ENCODE measurements at regions not wholly inside any gene's neighbourhood (a gene's known extent, or its start where the extent isn't known, plus 50 kb on each side); places are given as distances from the start of the nearest gene placed in this dataset.
"Not testable (repeated sequence)": the region's sequence is repeated elsewhere in the genome, so short reads cannot be mapped to it uniquely, and the experiment has no call there.

DNA sequence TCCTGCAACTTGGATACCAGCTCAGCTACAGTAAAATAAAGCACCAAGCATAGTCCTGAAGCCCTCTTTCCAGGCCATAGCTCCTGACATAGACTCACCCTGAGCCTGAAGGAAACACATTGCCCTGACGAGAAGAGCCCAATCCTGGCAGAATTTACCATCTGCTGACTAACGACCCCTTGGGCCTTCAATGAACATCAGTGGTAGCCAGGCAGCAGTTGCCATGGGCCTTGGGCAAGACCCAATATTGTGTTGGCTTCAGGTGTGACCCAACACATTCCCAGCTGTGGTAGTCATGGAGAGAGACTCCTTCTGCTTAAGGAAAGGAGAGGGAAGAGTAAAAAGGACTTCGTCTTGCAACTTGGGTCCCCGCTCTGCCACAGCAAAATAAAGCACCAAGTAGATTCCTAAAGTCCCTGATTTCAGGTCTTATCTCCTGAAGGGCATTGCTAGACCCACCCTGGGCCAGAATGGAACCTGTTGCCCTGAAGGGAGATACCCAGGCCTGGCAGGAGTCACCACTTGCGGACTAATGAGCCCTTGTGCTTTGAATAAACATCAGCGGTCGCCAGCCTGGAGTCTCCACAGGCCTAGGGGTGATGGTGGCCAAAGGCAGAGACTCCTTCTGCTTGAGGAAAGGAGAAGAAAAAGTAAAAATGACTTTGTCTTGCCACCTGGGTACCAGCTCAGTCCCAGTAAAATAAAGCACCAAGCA, 902.6 kb downstream of the C4orf33 start:
- peaks cover 2% of the 10 kb centered on the region for H3K9me3 ChIP-seq (ENCODE audit: insufficient read depth, low read depth, low read length)
- no peaks in the 10 kb centered on the region for H3K27me3 ChIP-seq (ENCODE audit: insufficient read depth, low read length)
- H2BK5ac ChIP-seq (ENCODE audit: low read depth, low read length, poor library complexity) = no peak overlapping the region
- H3K79me2 ChIP-seq (ENCODE audit: control insufficient read depth, insufficient read depth, low read length, poor library complexity) = no peaks in the 10 kb centered on the region
- no peak overlapping the region for H3K14ac ChIP-seq (ENCODE audit: low read length)
- no peaks in the 10 kb centered on the region for H3K36me3 ChIP-seq (ENCODE audit: control insufficient read depth in 1 of 2, insufficient read depth in 2 of 2, low read length in 2 of 2)
- no peak overlapping the region for H4K8ac ChIP-seq (ENCODE audit: low read depth, low read length)
- no CpG with 5 or more reads among the region's 7 CpGs for WGBS (ENCODE audit: extremely low coverage, insufficient coverage, insufficient read length)
- no peak overlapping the region for H3K23ac ChIP-seq (ENCODE audit: low read length)
- no peak overlapping the region for H4K91ac ChIP-seq (ENCODE audit: low read depth, low read length)
- H2BK120ac ChIP-seq (ENCODE audit: insufficient read depth, low read length, poor library complexity) = no peak overlapping the region
- no peak overlapping the region for H3K18ac ChIP-seq (ENCODE audit: low read length)
- H3K4ac ChIP-seq (ENCODE audit: low read depth, low read length) = no peak overlapping the region
- no peak overlapping the region for H2AFZ ChIP-seq (ENCODE audit: insufficient read depth, low read length, poor library complexity)
- no peak overlapping the region for H2BK12ac ChIP-seq (ENCODE audit: low read length)
- no peak overlapping the region for H3K9ac ChIP-seq (ENCODE audit: low read length)
- H4K12ac ChIP-seq (ENCODE audit: low read depth, low read length) = no peak overlapping the region
- H3K79me1 ChIP-seq (ENCODE audit: low read length) = no peaks in the 10 kb centered on the region
- no peak overlapping the region for H3K4me2 ChIP-seq (ENCODE audit: low read length)
- H3K4me3 ChIP-seq (ENCODE audit: low read depth, low read length) = no peak overlapping the region
- peak; percentile 2 to 28 for DNase-seq
- no peak overlapping the region for H3K27ac ChIP-seq (ENCODE audit: low read depth, low read length)
- no peaks in the 10 kb centered on the region for H3K4me1 ChIP-seq (ENCODE audit: control insufficient read depth in 1 of 2, insufficient read depth in 2 of 2, low read length in 2 of 2)
- no peak overlapping the region for H2AK5ac ChIP-seq (ENCODE audit: low read length)

- H3K23ac ChIP-seq (ENCODE audit: low read length) = no peak overlapping the region
- no peak overlapping the region for H4K91ac ChIP-seq (ENCODE audit: low read depth, low read length)
- no peak overlapping the region for H3K18ac ChIP-seq (ENCODE audit: low read length)
- H2BK5ac ChIP-seq (ENCODE audit: low read depth, low read length, poor library complexity) = no peak overlapping the region
- no peak for DNase-seq
- H3K36me3 ChIP-seq (ENCODE audit: control insufficient read depth in 1 of 2, insufficient read depth in 2 of 2, low read length in 2 of 2) = no peaks in the 10 kb centered on the region
- H3K9me3 ChIP-seq (ENCODE audit: insufficient read depth, low read depth, low read length) = peaks cover 2% of the 10 kb centered on the region
- no peak overlapping the region for H4K12ac ChIP-seq (ENCODE audit: low read depth, low read length)
- H3K79me1 ChIP-seq (ENCODE audit: low read length) = no peaks in the 10 kb centered on the region
- no peaks in the 10 kb centered on the region for H3K4me1 ChIP-seq (ENCODE audit: control insufficient read depth in 1 of 2, insufficient read depth in 2 of 2, low read length in 2 of 2)
- H3K4me3 ChIP-seq (ENCODE audit: low read depth, low read length) = no peak overlapping the region
- H3K4ac ChIP-seq (ENCODE audit: low read depth, low read length) = no peak overlapping the region
- H2BK120ac ChIP-seq (ENCODE audit: insufficient read depth, low read length, poor library complexity) = no peak overlapping the region
- H3K4me2 ChIP-seq (ENCODE audit: low read length) = no peak overlapping the region
- no peaks in the 10 kb centered on the region for H3K27me3 ChIP-seq (ENCODE audit: insufficient read depth, low read length)
- H3K9ac ChIP-seq (ENCODE audit: low read length) = no peak overlapping the region
- no peaks in the 10 kb centered on the region for H3K79me2 ChIP-seq (ENCODE audit: control insufficient read depth, insufficient read depth, low read length, poor library complexity)
- no peak overlapping the region for H4K8ac ChIP-seq (ENCODE audit: low read depth, low read length)
- no peak overlapping the region for H3K27ac ChIP-seq (ENCODE audit: low read depth, low read length)
- H2BK12ac ChIP-seq (ENCODE audit: low read length) = no peak overlapping the region
- H3K14ac ChIP-seq (ENCODE audit: low read length) = no peak overlapping the region
- H2AK5ac ChIP-seq (ENCODE audit: low read length) = no peak overlapping the region
- H2AFZ ChIP-seq (ENCODE audit: insufficient read depth, low read length, poor library complexity) = no peak overlapping the region
Observed at GRCh38 chr4:129999156-129999555, 903.2 kb downstream of the C4orf33 start.

DNA sequence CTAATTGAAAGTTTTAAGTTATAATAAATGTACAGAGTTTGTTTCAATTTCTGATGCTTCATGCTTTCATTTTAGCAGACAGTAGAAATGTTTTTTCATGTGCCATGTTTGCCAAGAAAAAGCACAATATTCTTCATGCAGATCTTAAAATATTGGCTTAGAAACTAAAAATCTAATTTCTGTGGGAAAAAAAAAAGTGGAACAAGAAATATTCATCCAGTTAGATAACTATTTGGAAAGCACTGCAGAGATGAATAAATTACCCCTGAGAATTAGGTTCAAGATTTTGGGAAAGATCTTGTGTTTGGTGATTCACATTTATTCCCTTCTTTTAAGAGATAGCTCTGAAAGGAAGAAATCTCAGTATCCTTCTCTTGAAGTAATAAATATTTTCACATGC, 912.5 kb downstream of the C4orf33 start:
- H3K79me2 ChIP-seq (ENCODE audit: control insufficient read depth, insufficient read depth, low read length, poor library complexity) = no peaks in the 10 kb centered on the region
- H3K14ac ChIP-seq (ENCODE audit: low read length) = no peak overlapping the region
- H3K4me1 ChIP-seq (ENCODE audit: control insufficient read depth in 1 of 2, insufficient read depth in 2 of 2, low read length in 2 of 2) = no peaks in the 10 kb centered on the region
- H3K9me3 ChIP-seq (ENCODE audit: insufficient read depth, low read depth, low read length) = no peaks in the 10 kb centered on the region
- no peak overlapping the region for H4K12ac ChIP-seq (ENCODE audit: low read depth, low read length)
- H4K91ac ChIP-seq (ENCODE audit: low read depth, low read length) = no peak overlapping the region
- H2BK5ac ChIP-seq (ENCODE audit: low read depth, low read length, poor library complexity) = no peak overlapping the region
- H3K18ac ChIP-seq (ENCODE audit: low read length) = no peak overlapping the region
- H3K27me3 ChIP-seq (ENCODE audit: insufficient read depth, low read length) = no peaks in the 10 kb centered on the region
- no peak overlapping the region for H2AK5ac ChIP-seq (ENCODE audit: low read length)
- no peak overlapping the region for H3K4me2 ChIP-seq (ENCODE audit: low read length)
- no peak overlapping the region for H3K27ac ChIP-seq (ENCODE audit: low read depth, low read length)
- H3K36me3 ChIP-seq (ENCODE audit: control insufficient read depth in 1 of 2, insufficient read depth in 2 of 2, low read length in 2 of 2) = no peaks in the 10 kb centered on the region
- no peak overlapping the region for H3K4me3 ChIP-seq (ENCODE audit: low read depth, low read length)
- no peak overlapping the region for H2BK120ac ChIP-seq (ENCODE audit: insufficient read depth, low read length, poor library complexity)
- no peak overlapping the region for H3K9ac ChIP-seq (ENCODE audit: low read length)
- DNase-seq = no peak
- no peaks in the 10 kb centered on the region for H3K79me1 ChIP-seq (ENCODE audit: low read length)
- no peak overlapping the region for H3K23ac ChIP-seq (ENCODE audit: low read length)
- no peak overlapping the region for H2AFZ ChIP-seq (ENCODE audit: insufficient read depth, low read length, poor library complexity)
- no peak overlapping the region for H2BK12ac ChIP-seq (ENCODE audit: low read length)
- H4K8ac ChIP-seq (ENCODE audit: low read depth, low read length) = no peak overlapping the region
- no peak overlapping the region for H3K4ac ChIP-seq (ENCODE audit: low read depth, low read length)

DNA sequence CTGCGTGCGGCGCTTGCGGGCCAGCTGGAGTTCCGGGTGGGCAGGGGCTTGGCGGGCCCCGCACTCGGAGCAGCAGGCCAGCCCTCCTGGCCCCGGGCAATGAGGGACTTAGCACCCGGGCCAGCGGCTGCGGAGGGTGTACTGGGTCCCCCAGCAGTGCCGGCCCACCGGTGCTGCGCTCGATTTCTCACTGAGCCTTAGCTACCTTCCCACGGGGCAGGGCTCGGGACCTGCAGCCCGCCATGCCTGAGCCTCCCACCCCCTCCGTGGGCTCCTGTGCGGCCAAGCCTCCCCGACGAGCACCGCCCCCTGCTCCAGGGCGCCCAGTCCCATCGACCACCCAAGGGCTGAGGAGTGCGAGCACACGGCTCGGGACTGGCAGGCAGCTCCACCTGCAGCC, 916.9 kb downstream of the C4orf33 start:
- H4K8ac ChIP-seq (ENCODE audit: low read depth, low read length); DNase-seq; H2BK5ac ChIP-seq (ENCODE audit: low read depth, low read length, poor library complexity); H3K79me1 ChIP-seq (ENCODE audit: low read length); H2AK5ac ChIP-seq (ENCODE audit: low read length); H3K9me3 ChIP-seq (ENCODE audit: insufficient read depth, low read depth, low read length); H3K27ac ChIP-seq (ENCODE audit: low read depth, low read length); H3K4ac ChIP-seq (ENCODE audit: low read depth, low read length); H2BK120ac ChIP-seq (ENCODE audit: insufficient read depth, low read length, poor library complexity); H3K36me3 ChIP-seq (ENCODE audit: control insufficient read depth in 1 of 2, insufficient read depth in 2 of 2, low read length in 2 of 2); H3K23ac ChIP-seq (ENCODE audit: low read length); H2AFZ ChIP-seq (ENCODE audit: insufficient read depth, low read length, poor library complexity); H3K4me2 ChIP-seq (ENCODE audit: low read length); H3K14ac ChIP-seq (ENCODE audit: low read length); H3K79me2 ChIP-seq (ENCODE audit: control insufficient read depth, insufficient read depth, low read length, poor library complexity); H3K9ac ChIP-seq (ENCODE audit: low read length); H4K12ac ChIP-seq (ENCODE audit: low read depth, low read length); H3K4me3 ChIP-seq (ENCODE audit: low read depth, low read length); H3K27me3 ChIP-seq (ENCODE audit: insufficient read depth, low read length); H2BK12ac ChIP-seq (ENCODE audit: low read length); H4K91ac ChIP-seq (ENCODE audit: low read depth, low read length); H3K18ac ChIP-seq (ENCODE audit: low read length); H3K4me1 ChIP-seq (ENCODE audit: control insufficient read depth in 1 of 2, insufficient read depth in 2 of 2, low read length in 2 of 2): not testable (repeated sequence)
- WGBS (ENCODE audit: extremely low coverage, insufficient coverage, insufficient read length) = no CpG with 5 or more reads among the region's 29 CpGs
